ENCODE measurements at regions not wholly inside any gene's neighbourhood (a gene's known extent, or its start where the extent isn't known, plus 50 kb on each side); places are given as distances from the start of the nearest gene placed in this dataset.
"Not testable (repeated sequence)": the region's sequence is repeated elsewhere in the genome, so short reads cannot be mapped to it uniquely, and the experiment has no call there.

- no peak for DNase-seq
Observed at GRCh38 chr11:87456499-87456898, 418.8 kb downstream of the TMEM135 start.

- DNase-seq, result no peak
Observed at GRCh38 chr11:87455180-87455579, 417.4 kb downstream of the TMEM135 start.

- peak; percentile 41 for DNase-seq
Observed at GRCh38 chr11:87454241-87454640, 416.5 kb downstream of the TMEM135 start.

DNA sequence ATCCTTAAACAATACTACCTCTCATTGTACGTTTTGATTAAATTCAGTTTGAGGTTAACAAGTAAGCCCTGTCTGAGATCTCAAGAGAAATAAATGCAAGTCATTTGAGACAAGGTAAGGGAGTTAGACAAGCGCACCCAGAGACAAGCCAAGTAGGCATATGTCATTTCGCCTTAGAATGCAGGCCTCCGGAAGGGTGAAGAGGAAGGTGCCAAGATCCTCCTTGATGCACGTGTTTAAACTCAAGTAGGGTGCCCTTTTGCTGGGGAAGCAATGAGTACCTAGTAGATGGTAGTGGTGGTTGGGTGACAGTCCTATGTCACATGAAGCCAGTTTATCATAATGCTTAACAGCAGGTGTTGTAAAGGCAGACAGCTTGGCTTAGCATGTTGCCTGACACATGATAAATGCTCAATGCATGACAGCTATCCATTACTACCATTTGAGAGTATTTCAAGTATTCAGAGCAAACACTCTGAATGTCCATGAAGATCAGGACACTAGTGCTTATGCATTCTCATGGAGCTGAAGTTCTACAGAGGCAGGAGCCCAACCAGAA lies 415.9 kb downstream of the TMEM135 start:
- no peak for DNase-seq

GRCh38 chr11:87452025-87452424 lies 414.3 kb downstream of the TMEM135 start:
- DNase-seq, result not testable (repeated sequence)

DNA sequence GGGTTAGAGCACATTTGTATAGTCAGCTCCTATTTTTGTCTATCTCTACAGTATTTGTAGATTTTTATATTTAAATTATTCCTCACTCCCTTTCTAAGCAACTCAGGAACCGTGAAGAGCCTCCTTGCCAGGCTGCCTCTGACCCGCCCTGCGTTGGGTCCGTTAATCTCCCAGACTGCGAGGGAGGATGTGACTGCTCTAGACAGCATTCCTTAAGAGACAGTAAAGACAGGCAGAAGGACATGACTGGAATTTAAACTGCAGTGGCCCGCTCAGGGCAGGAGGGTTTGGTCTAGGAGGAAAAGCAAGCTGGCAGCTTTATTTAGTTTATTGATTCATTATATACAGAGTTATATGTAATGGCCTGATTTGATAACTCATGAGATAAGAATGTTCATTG lies 413.7 kb downstream of the TMEM135 start:
- peak; percentile 36 for DNase-seq

- no peak for DNase-seq
Observed at GRCh38 chr11:87447606-87448005, 409.9 kb downstream of the TMEM135 start.

- DNase-seq, result peak; percentile 82
Observed at GRCh38 chr11:87444993-87445392, 407.3 kb downstream of the TMEM135 start.

- DNase-seq, result peak; percentile 34
Observed at GRCh38 chr11:87443707-87444106, 406.0 kb downstream of the TMEM135 start.

GRCh38 chr11:87440076-87440770 lies 402.5 kb downstream of the TMEM135 start:
- peak; percentile 57 for DNase-seq

DNA sequence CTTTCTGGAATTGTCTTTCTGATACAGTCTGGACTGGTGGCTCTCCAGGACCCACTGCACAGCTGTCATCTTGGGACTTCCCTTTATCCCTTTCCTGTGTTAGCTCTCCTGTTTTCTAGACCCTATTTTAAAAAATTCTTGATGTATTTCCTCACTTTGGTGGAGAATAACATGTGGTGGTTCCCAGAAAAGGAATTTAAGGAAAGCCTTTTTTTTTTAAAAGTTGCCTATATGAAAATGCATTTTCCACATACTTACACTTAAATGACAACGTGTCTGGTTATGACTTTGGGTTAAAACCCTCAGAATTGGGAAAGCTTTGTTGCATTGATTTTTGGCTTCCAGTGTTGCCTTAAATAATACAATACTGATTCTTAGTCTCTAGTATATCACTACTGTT lies 400.7 kb downstream of the TMEM135 start:
- peak; percentile 74 for DNase-seq

- peak; percentile 88 for DNase-seq
Observed at GRCh38 chr11:87437844-87438223, 400.1 kb downstream of the TMEM135 start.

DNA sequence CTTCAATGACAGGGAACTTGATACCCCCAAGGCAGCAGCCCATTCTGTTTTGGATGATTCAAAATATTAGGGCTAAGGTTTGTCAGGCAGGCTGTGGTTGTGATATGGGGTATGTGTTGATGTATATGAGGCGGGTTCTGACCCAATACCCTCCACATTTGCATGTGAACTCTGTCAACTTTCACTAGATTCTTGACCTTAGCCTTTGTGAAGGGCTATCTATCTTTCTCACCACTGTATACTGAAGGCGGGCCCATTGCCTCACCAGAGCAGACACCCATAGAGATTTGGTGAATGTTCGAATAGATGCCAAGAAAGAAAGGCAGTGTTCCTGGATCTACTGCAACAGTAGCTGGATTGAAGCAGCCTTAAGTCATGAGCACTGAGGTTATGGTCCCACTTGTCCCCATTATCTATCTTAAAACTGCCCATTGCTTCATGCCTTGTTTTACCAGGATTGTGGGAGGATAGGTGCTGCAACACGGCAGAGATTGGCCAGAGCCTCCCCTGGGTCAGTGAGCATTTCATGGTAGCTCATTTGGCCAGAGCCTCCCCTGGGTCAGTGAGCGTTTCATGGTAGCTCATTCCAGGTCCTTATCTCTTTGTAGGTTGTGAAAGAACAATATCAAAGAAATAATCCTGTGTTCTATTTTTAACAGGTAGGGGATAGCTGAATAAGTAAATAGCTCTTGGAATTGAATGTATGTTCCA lies 399.6 kb downstream of the TMEM135 start:
- no peak for DNase-seq

DNA sequence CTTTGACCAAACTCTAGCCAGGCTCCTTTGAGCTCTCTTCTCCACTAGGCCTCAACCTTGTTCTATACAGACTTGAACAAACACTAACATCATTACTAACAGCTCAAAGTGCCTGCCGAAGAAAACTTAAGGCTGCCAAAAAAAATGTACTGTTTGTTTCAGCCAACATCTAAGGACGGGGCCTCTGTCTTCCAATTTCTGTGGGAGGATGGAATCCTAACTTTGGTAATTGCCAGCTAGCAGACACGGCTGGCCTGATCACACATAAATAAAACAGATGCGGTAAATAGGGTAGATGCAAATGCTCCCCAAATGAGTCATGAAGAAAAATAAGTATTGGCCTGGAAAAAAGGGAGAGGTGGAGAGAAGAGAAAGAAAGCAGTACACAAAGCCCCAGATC lies 394.3 kb downstream of the TMEM135 start:
- no peak for DNase-seq

DNA sequence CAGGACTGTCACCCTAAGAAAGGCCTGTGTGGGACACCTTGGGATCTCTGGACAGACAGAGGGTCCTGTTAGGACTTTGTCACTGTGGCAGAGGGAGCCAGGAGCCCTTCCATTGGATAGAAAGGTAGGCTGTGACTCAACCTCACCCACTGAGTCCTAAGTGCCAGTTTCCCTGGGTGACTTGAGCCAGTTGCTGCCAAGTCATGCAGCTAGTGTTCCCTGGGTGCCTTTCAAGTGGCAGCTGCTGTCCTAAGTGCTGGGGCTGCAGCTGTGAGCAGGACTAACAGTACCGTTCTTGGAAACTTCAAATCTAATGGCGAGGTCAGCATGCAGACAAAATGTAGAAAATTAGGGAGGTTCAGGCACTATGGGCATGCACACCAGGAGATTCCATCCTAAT lies 393.7 kb downstream of the TMEM135 start:
- DNase-seq, result no peak

GRCh38 chr11:87430821-87431220 lies 393.1 kb downstream of the TMEM135 start:
- DNase-seq, result no peak

GRCh38 chr11:87429996-87430395 lies 392.3 kb downstream of the TMEM135 start:
- DNase-seq, result no peak

- peak; percentile 37 for DNase-seq
Observed at GRCh38 chr11:87428266-87428665, 390.5 kb downstream of the TMEM135 start.

DNA sequence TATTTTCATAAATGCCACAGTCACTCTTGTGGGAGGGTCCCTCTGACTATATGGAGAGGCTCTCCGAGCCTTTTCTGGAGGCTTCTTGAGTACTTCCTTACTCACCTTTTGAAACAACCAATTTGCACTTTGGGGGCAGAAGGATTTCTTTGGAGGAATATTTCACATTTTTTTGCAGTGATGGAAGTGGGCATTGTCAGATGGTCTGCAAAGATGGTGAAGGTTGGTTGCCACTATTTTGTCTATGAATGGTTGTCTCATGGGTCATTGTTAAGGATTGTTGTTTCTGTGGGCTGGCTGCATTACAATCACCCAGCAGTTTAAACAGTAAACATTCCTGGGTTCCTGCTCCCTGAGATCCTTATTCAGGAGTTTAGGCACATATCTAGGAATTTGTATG lies 388.2 kb downstream of the TMEM135 start:
- DNase-seq, result peak; percentile 47

- peak; percentile 47 for DNase-seq
Observed at GRCh38 chr11:87425391-87425790, 387.7 kb downstream of the TMEM135 start.

DNA sequence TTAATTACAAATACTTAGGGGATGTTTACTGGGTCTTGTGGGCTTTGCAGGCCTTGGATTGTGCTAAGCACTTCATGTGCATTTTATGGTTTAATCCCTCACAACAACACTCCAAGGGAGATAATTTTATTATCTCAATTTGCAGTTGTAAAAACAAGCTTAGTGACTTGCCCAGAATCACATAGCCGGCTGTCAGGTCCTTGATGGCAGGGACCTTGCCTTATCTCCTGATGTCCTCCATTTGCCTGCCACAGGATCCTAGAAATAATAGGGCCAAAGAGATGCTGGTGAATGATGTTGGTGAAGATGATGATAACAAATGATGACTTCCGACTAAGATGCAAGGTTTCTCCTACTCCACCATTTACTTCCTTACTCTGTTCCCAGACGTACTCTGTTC lies 385.4 kb downstream of the TMEM135 start:
- DNase-seq, result no peak

DNA sequence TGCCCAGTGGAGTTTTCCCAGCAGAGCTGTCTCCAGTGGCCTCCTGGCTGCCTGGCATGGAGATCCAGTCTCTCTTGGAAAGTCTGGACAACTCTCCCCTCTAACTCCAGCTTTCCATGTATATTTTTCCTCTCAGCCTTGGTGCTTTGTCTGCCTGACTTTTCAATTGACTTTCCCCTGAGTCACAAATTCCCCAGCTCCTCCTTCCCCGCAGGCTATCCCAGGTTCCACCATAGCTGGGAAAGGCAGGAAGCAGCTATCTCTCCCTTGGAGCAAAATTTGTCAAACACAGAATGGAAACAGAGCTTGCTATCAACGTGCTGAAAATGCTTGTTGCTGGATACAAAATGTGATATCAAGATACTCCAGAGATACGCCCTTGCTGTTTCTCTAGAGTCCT lies 384.8 kb downstream of the TMEM135 start:
- DNase-seq, result no peak

DNA sequence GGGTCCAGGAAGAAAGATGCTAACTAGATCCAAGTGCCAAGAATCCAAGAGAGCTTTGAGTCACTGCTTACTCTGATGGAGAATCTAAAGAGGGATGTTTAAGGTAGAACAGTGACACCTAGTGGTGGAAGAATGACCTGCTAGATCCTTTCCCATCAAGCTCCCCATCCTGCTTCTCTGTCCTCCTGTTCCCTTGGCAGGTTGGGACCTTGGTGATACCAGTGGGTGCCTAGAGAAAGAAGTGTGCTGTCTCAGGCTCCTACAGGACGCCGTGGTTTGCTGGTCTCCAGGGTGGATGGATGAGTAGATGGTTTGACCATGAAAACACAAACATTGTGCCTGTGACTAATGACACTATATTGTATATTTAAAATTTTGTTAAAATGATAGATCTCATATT lies 383.7 kb downstream of the TMEM135 start:
- peak; percentile 82 for DNase-seq

GRCh38 chr11:87417951-87418350 lies 380.2 kb downstream of the TMEM135 start:
- DNase-seq, result no peak

Measured in fibroblast of upper back skin (primary cell).